Endodermal cell (in vitro differentiated cells): ENCODE measurements at regions not wholly inside any gene's neighbourhood (a gene's known extent, or its start where the extent isn't known, plus 50 kb on each side); places are given as distances from the start of the nearest gene placed in this dataset.
A peak's percentile ranks its signal among the peaks of the same experiment; 100 is the strongest.

Experiments
- DNase-seq: peaks from one replicate; pipeline ENCODE4 v3.0.0-alpha.2; 2017
- H3K27ac ChIP-seq: 2 replicates; pipeline ENCODE4 v1.5.1; 2013; ENCODE audit warnings: mild to moderate bottlenecking, low read depth, low read length, moderate library complexity
- H3K27me3 ChIP-seq: 2 replicates; pipeline ENCODE4 v1.6.1; 2013; ENCODE audit warnings: mild to moderate bottlenecking, low read length, moderate library complexity; ENCODE audit not compliant: insufficient read depth, control insufficient read depth, poor library complexity, severe bottlenecking
- H3K36me3 ChIP-seq: 2 replicates; pipeline ENCODE4 v1.7.0; 2013; ENCODE audit warnings: mild to moderate bottlenecking, low read length, moderate library complexity; ENCODE audit not compliant: control insufficient read depth, insufficient read depth
- H3K4me1 ChIP-seq: one replicate; pipeline ENCODE4 v1.7.0; 2013; ENCODE audit warnings: low read length; ENCODE audit not compliant: control insufficient read depth, insufficient read depth
- H3K4me3 ChIP-seq: 2 replicates; pipeline ENCODE4 v1.5.1; 2013; ENCODE audit warnings: mild to moderate bottlenecking, low read length, moderate library complexity
- H3K9ac ChIP-seq: 2 replicates; pipeline ENCODE4 v1.6.1; 2013; ENCODE audit warnings: mild to moderate bottlenecking, low read length, moderate library complexity; ENCODE audit not compliant: poor library complexity, severe bottlenecking; ENCODE audit errors: extremely low read depth
- H3K9me3 ChIP-seq: 2 replicates; pipeline ENCODE4 v1.6.1; 2013; ENCODE audit warnings: mild to moderate bottlenecking, low read length, moderate library complexity; ENCODE audit not compliant: control insufficient read depth
- H3K27ac Mint-ChIP-seq: 2 replicates; pipeline ENCODE4 v1.8.0; 2020; ENCODE audit warnings: mixed read lengths
- H3K27me3 Mint-ChIP-seq: 2 replicates; pipeline ENCODE4 v1.8.0; 2021; ENCODE audit warnings: mild to moderate bottlenecking, mixed read lengths; ENCODE audit not compliant: insufficient read depth
- H3K36me3 Mint-ChIP-seq: 2 replicates; pipeline ENCODE4 v1.8.0; 2020; ENCODE audit warnings: low read depth, mixed read lengths
- H3K4me1 Mint-ChIP-seq: 2 replicates; pipeline ENCODE4 v1.8.0; 2020; ENCODE audit warnings: mixed read lengths
- H3K4me3 Mint-ChIP-seq: 2 replicates; pipeline ENCODE4 v1.8.0; 2020; ENCODE audit warnings: mild to moderate bottlenecking, moderate library complexity, mixed read lengths
- H3K9me3 Mint-ChIP-seq: 2 replicates; pipeline ENCODE4 v1.8.0; 2020; ENCODE audit warnings: mild to moderate bottlenecking, mixed read lengths
- WGBS, 2 experiments: methylation state at CpG; one replicate each; pipeline versions ENCODE4 v1.1.5 to v1.1.7; 2013; ENCODE audit warnings: missing lambda C conversion rate in 2 of 2, mixed read lengths in 1 of 2; ENCODE audit not compliant: insufficient coverage in 1 of 2, insufficient read length in 1 of 2; 5-methylcytosine and 5-hydroxymethylcytosine counted together
- TF ChIP-seq, protein P1 (sequence below): fragments of 200-600 bp; sonication (generic); conservative IDR thresholded peaks from 2 replicates; pipeline ENCODE4 v1.5.0; 2021; ENCODE audit warnings: antibody characterized with exemption, mild to moderate bottlenecking

GRCh38 chr12:62014330-62014729 lies 245.9 kb upstream of the USP15 start:
- no peaks in the 10 kb centered on the region for H3K27me3 ChIP-seq
- WGBS, 2 experiments: 91 to 94% methylated on average over 6 to 8 of the region's 8 CpGs
- no peak for DNase-seq

DNA sequence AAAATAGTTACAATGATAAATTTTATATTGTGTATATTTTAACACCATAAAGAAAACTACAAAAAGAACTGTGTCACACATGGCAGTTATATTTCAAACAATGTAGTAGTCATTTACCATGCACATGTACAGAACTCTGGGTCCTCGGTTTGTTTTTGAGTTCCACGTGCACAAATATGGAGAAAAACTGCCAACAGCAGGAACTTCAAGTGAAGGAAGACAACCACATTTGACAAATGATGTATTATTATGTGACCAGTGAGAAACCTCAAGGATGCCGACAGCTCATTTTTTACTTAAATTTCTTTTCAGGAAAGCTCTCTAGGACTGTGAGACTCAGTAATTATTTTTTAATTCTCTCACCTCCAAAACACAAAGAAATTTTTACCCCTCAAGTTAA lies 244.2 kb upstream of the USP15 start:
- no peaks in the 10 kb centered on the region for H3K4me1 Mint-ChIP-seq
- TF ChIP-seq, protein P1, sequence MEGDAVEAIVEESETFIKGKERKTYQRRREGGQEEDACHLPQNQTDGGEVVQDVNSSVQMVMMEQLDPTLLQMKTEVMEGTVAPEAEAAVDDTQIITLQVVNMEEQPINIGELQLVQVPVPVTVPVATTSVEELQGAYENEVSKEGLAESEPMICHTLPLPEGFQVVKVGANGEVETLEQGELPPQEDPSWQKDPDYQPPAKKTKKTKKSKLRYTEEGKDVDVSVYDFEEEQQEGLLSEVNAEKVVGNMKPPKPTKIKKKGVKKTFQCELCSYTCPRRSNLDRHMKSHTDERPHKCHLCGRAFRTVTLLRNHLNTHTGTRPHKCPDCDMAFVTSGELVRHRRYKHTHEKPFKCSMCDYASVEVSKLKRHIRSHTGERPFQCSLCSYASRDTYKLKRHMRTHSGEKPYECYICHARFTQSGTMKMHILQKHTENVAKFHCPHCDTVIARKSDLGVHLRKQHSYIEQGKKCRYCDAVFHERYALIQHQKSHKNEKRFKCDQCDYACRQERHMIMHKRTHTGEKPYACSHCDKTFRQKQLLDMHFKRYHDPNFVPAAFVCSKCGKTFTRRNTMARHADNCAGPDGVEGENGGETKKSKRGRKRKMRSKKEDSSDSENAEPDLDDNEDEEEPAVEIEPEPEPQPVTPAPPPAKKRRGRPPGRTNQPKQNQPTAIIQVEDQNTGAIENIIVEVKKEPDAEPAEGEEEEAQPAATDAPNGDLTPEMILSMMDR: no peak
- WGBS, 2 experiments: 83 to 99% methylated on average over 1 to 3 of the region's 3 CpGs

More at GRCh38 chr12:62014330-62014729, 245.9 kb upstream of the USP15 start:
- no peaks in the 10 kb centered on the region for H3K4me1 Mint-ChIP-seq
- H3K27ac Mint-ChIP-seq: no peak overlapping the region
- no peak overlapping the region for H3K9ac ChIP-seq
- H3K4me3 ChIP-seq: no peak overlapping the region
- no peaks in the 10 kb centered on the region for H3K4me1 ChIP-seq
- H3K9me3 Mint-ChIP-seq: peaks cover 11% of the 10 kb centered on the region
- H3K27me3 Mint-ChIP-seq: no peaks in the 10 kb centered on the region
- H3K36me3 Mint-ChIP-seq: no peaks in the 10 kb centered on the region
- TF ChIP-seq, protein P1: peak; percentile 27
- no peaks in the 10 kb centered on the region for H3K36me3 ChIP-seq
- H3K27ac ChIP-seq: no peak overlapping the region
- H3K4me3 Mint-ChIP-seq: no peak overlapping the region
- peaks cover 6% of the 10 kb centered on the region for H3K9me3 ChIP-seq

DNA sequence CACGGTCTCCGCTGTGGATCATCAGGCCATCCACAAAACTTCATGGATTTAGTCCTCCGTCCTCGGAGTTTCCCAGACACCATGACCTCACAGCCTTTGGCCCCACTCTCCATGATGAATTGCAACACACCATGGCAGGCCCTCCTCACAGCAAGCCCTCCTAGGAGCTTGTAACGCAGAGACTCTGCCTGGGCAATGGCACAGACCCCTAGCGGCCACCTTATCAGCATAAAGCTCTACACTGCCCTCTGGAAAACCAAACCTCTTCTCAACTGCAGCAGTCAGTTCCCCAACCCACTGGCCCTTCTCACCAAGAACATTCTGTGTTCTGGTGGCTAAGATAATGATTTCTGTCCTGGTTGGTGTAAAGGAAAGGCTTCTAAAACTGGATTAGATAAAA lies 238.4 kb upstream of the USP15 start:
- no peaks in the 10 kb centered on the region for H3K36me3 ChIP-seq
- no peaks in the 10 kb centered on the region for H3K27me3 Mint-ChIP-seq
- H3K4me1 Mint-ChIP-seq: no peaks in the 10 kb centered on the region
- H3K9me3 ChIP-seq: no peaks in the 10 kb centered on the region
- no peak overlapping the region for H3K27ac Mint-ChIP-seq
- no peaks in the 10 kb centered on the region for H3K36me3 Mint-ChIP-seq
- H3K27me3 ChIP-seq: no peaks in the 10 kb centered on the region
- H3K27ac ChIP-seq: no peak overlapping the region
- H3K4me3 ChIP-seq: no peak overlapping the region
- no peaks in the 10 kb centered on the region for H3K4me1 ChIP-seq
- no peaks in the 10 kb centered on the region for H3K9me3 Mint-ChIP-seq
- no peak overlapping the region for H3K4me3 Mint-ChIP-seq
- WGBS, 2 experiments: 77 to 92% methylated on average over 3 to 6 of the region's 6 CpGs
- TF ChIP-seq, protein P1: peak; percentile 58
- peak; percentile 80 for DNase-seq
- H3K9ac ChIP-seq: no peak overlapping the region

More for the DNA sequence above, 244.2 kb upstream of the USP15 start:
- Histone ChIP-seq H3K27ac (no peak overlapping the region), H3K4me3 (no peak overlapping the region), H3K9ac (no peak overlapping the region), H3K9me3 (peaks cover 6% of the 10 kb centered on the region), H3K36me3 (no peaks in the 10 kb centered on the region), H3K4me1 (no peaks in the 10 kb centered on the region), H3K27me3 (no peaks in the 10 kb centered on the region)
- Mint-ChIP-seq H3K36me3 (no peaks in the 10 kb centered on the region), H3K27me3 (no peaks in the 10 kb centered on the region), H3K4me3 (no peak overlapping the region), H3K9me3 (peaks cover 6% of the 10 kb centered on the region), H3K27ac (no peak overlapping the region)
- DNase-seq: no peak
